ENCODE measurements at regions not wholly inside any gene's neighbourhood (a gene's known extent, or its start where the extent isn't known, plus 50 kb on each side); places are given as distances from the start of the nearest gene placed in this dataset.

- no peak for TF ChIP-seq CTCF (IDR thresholded peaks at IDR 0.05)
- no peak for TF ChIP-seq POLR2A (IDR thresholded peaks at IDR 0.05)
Observed at GRCh38 chr14:89571491-89571890, 154.5 kb upstream of the FOXN3 start.

Data from tibial nerve (tissue), 3 donors.